NB4 (cell line): ENCODE measurements at regions not wholly inside any gene's neighbourhood (a gene's known extent, or its start where the extent isn't known, plus 50 kb on each side); places are given as distances from the start of the nearest gene placed in this dataset.

Experiments
- CTCF ChIP-seq: IDR thresholded peaks from one replicate; pipeline ENCODE4 v1.5.1; 2012; ENCODE audit warnings: low read depth, low read length
- POLR2A ChIP-seq: IDR thresholded peaks from 2 replicates; pipeline ENCODE4 v1.6.1; 2011; ENCODE audit warnings: mild to moderate bottlenecking; ENCODE audit not compliant: insufficient read length; ENCODE audit errors: extremely low read depth

GRCh38 chr5:104171958-104172690, 609.5 kb upstream of the NUDT12 start:
- TF ChIP-seq CTCF (no peak), POLR2A (no peak)
